ENCODE measurements at regions not wholly inside any gene's neighbourhood (a gene's known extent, or its start where the extent isn't known, plus 50 kb on each side); places are given as distances from the start of the nearest gene placed in this dataset.

- TF ChIP-seq SMAD2 (IDR thresholded peaks at IDR 0.05; ENCODE audit: low read depth, low read length) (no peak), ZNF263 (CRISPR knock-in tag; IDR thresholded peaks at IDR 0.05; ENCODE audit: borderline replicate concordance) (no peak), TAF9B (IDR thresholded peaks at IDR 0.05; ENCODE audit: partially characterized antibody) (no peak), ZC3H8 (IDR thresholded peaks at IDR 0.05) (no peak), ZNF766 (CRISPR knock-in tag; conservative IDR thresholded peaks at IDR 0.05) (no peak), ARID2 (IDR thresholded peaks at IDR 0.05) (no peak)
- TF ChIP-seq, protein P1, sequence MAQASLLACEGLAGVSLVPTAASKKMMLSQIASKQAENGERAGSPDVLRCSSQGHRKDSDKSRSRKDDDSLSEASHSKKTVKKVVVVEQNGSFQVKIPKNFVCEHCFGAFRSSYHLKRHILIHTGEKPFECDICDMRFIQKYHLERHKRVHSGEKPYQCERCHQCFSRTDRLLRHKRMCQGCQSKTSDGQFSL (CRISPR knock-in tag; IDR thresholded peaks at IDR 0.05) = no peak
- TF ChIP-seq, protein P1 (tag; IDR thresholded peaks at IDR 0.05) = no peak
- TF ChIP-seq, protein P2, sequence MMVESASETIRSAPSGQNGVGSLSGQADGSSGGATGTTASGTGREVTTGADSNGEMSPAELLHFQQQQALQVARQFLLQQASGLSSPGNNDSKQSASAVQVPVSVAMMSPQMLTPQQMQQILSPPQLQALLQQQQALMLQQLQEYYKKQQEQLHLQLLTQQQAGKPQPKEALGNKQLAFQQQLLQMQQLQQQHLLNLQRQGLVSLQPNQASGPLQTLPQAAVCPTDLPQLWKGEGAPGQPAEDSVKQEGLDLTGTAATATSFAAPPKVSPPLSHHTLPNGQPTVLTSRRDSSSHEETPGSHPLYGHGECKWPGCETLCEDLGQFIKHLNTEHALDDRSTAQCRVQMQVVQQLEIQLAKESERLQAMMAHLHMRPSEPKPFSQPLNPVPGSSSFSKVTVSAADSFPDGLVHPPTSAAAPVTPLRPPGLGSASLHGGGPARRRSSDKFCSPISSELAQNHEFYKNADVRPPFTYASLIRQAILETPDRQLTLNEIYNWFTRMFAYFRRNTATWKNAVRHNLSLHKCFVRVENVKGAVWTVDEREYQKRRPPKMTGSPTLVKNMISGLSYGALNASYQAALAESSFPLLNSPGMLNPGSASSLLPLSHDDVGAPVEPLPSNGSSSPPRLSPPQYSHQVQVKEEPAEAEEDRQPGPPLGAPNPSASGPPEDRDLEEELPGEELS (CRISPR knock-in tag; IDR thresholded peaks at IDR 0.05; ENCODE audit: borderline replicate concordance) = no peak
- TF ChIP-seq, protein P3, sequence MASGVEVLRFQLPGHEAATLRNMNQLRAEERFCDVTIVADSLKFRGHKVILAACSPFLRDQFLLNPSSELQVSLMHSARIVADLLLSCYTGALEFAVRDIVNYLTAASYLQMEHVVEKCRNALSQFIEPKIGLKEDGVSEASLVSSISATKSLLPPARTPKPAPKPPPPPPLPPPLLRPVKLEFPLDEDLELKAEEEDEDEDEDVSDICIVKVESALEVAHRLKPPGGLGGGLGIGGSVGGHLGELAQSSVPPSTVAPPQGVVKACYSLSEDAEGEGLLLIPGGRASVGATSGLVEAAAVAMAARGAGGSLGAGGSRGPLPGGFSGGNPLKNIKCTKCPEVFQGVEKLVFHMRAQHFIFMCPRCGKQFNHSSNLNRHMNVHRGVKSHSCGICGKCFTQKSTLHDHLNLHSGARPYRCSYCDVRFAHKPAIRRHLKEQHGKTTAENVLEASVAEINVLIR (CRISPR knock-in tag; IDR thresholded peaks at IDR 0.05) = no peak
Observed at GRCh38 chr3:176079785-176080184, 1117.5 kb downstream of the TBL1XR1 start (continued).

Measured in K562 (cell line).